Kidney (tissue), 13 donors: ENCODE measurements at regions not wholly inside any gene's neighbourhood (a gene's known extent, or its start where the extent isn't known, plus 50 kb on each side); places are given as distances from the start of the nearest gene placed in this dataset.

Experiments
- DNase-seq, 5 donors: peaks; one replicate each; pipeline ENCODE4 v3.0.0-alpha.2; 2013 to 2020
- FAIRE-seq: peaks from 2 replicates; lab custom pipeline; 2012; peaks lifted over from hg19 to GRCh38; lab: Jason Lieb, UNC
- H3K27ac ChIP-seq, 2 donors: one replicate each; pipeline ENCODE4 v1.7.0; 2013; ENCODE audit warnings: low read depth in 2 of 2, low read length in 2 of 2, inconsistent platforms in 1 of 2
- H3K27me3 ChIP-seq: one replicate; pipeline ENCODE4 v1.7.1; 2013; ENCODE audit warnings: low read length, inconsistent platforms; ENCODE audit not compliant: control insufficient read depth, insufficient read depth
- H3K36me3 ChIP-seq, 3 donors: one replicate each; pipeline versions ENCODE4 v1.7.0 to v1.7.1; 2013; ENCODE audit warnings: low read length in 3 of 3, control low read depth in 1 of 3, inconsistent platforms in 1 of 3; ENCODE audit not compliant: insufficient read depth in 3 of 3, control insufficient read depth in 2 of 3
- H3K4me1 ChIP-seq, 3 donors: one replicate each; pipeline versions ENCODE4 v1.7.0 to v1.7.1; 2013; ENCODE audit warnings: low read length in 3 of 3, inconsistent platforms in 1 of 3, low read depth in 1 of 3; ENCODE audit not compliant: control insufficient read depth in 2 of 3, insufficient read depth in 2 of 3
- H3K4me3 ChIP-seq, 3 donors: one replicate each; pipeline versions ENCODE4 v1.7.0 to v1.8.1; 2013; ENCODE audit warnings: low read length in 3 of 3, control low read depth in 1 of 3, inconsistent platforms in 1 of 3
- H3K9ac ChIP-seq, 3 donors: one replicate each; pipeline versions ENCODE4 v1.7.0 to v1.7.1; 2013; ENCODE audit warnings: low read length in 3 of 3, control low read depth in 1 of 3, inconsistent platforms in 1 of 3
- H3K9me3 ChIP-seq, 3 donors: one replicate each; pipeline versions ENCODE4 v1.7.0 to v1.7.1; 2013; ENCODE audit warnings: low read length in 3 of 3, control low read depth in 1 of 3, inconsistent platforms in 1 of 3; ENCODE audit not compliant: control insufficient read depth in 2 of 3, insufficient read depth in 1 of 3
- intact Hi-C: fragments of 100-400 bp; cut with DNase I; formaldehyde crosslinking; loops from one replicate; pipeline ENCODE4 v1.11.1; 2022
- TF ChIP-seq, protein P1 (sequence below): IDR thresholded peaks from 3 replicates; pipeline ENCODE4 v1.5.1; 2012; ENCODE audit warnings: mild to moderate bottlenecking, moderate library complexity, borderline replicate concordance; ENCODE audit not compliant: insufficient read depth; ENCODE audit errors: extremely low read depth
- donor health status: control.
- donor health status: control.
- donor health status: control.
- donor health status: control.
- donor health status: control.
- donor health status: DM: yes; HTN: yes; CAD: no.
- donor health status: Normal renal cell carcinoma (clear cell type).

DNA sequence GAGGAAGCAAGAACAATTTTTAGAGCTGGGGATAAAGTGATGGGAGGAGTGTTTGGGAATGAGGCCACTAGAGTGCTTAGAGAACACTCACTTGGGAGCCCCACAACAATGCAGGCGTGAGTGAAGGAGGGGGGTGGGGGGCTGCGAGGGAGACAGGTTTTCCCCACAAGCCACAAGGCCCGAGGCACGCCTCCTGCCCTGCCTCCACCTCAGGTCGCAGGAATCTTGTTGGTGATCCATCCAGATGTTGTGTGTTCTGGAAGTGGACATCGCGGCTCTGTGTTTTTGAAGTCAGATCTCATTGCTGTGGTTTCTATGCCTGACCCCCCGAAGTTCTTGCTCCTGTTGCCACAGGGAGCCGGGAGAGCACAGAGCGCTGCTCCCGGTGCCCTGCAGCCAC lies 178.0 kb upstream of the BMPER start:
- Histone ChIP-seq H3K4me3 (no peak overlapping the region), H3K4me1 (peaks cover 0 to 6% (median 0%) of the 10 kb centered on the region in 3 donors), H3K9me3 (no peaks in the 10 kb centered on the region), H3K27me3 (no peaks in the 10 kb centered on the region), H3K9ac (no peak overlapping the region), H3K36me3 (no peaks in the 10 kb centered on the region), H3K27ac (no peak overlapping the region)
- TF ChIP-seq, protein P1, sequence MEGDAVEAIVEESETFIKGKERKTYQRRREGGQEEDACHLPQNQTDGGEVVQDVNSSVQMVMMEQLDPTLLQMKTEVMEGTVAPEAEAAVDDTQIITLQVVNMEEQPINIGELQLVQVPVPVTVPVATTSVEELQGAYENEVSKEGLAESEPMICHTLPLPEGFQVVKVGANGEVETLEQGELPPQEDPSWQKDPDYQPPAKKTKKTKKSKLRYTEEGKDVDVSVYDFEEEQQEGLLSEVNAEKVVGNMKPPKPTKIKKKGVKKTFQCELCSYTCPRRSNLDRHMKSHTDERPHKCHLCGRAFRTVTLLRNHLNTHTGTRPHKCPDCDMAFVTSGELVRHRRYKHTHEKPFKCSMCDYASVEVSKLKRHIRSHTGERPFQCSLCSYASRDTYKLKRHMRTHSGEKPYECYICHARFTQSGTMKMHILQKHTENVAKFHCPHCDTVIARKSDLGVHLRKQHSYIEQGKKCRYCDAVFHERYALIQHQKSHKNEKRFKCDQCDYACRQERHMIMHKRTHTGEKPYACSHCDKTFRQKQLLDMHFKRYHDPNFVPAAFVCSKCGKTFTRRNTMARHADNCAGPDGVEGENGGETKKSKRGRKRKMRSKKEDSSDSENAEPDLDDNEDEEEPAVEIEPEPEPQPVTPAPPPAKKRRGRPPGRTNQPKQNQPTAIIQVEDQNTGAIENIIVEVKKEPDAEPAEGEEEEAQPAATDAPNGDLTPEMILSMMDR, result no peak
- intact Hi-C loops, result no loop called here
- DNase-seq (peak in 2 of 5 donors; percentile 48 to 56), FAIRE-seq (no peak)

DNA sequence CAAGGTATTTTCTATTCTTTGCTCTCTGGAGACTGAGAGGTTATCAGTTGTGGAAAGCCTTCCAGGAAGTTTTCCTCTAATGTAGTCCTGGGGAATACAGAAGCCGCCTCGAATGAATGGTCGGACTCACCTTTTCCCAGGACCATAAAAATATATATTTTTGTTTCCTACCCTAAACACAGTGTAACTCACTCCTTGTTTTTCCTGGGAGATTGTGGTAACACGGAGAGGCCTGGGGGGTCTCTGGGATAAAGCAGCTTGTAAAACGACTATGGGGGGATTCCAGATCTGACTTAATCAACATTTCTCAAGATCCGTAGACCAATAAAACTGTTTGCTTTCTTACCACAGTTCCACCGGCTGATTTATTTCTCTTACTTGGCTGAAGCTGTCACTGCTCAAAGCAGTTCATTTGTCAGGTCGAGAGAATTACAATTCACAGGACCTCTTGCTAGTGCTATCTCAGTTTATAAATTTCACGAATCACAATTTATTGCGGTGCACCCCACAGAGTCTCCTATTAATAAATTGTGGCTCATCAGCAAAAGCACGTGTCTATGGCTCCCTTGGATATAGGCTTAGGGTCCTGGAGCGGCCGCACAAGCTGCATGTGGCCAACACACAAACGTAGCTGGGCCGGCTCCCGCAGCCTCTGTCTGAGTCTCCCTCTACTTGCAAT lies 176.3 kb upstream of the BMPER start:
- peak in 4 of 5 donors; percentile 57 to 91 (median 75) for DNase-seq
- no peak overlapping the region for H3K27ac ChIP-seq
- peaks cover 0 to 6% (median 0%) of the 10 kb centered on the region in 3 donors for H3K4me1 ChIP-seq
- TF ChIP-seq, protein P1, result no peak
- no peaks in the 10 kb centered on the region for H3K27me3 ChIP-seq
- no peaks in the 10 kb centered on the region for H3K9me3 ChIP-seq
- no peak overlapping the region for H3K4me3 ChIP-seq
- H3K9ac ChIP-seq, result no peak overlapping the region
- FAIRE-seq, result no peak
- intact Hi-C loops, result no loop called here
- H3K36me3 ChIP-seq, result no peaks in the 10 kb centered on the region

DNA sequence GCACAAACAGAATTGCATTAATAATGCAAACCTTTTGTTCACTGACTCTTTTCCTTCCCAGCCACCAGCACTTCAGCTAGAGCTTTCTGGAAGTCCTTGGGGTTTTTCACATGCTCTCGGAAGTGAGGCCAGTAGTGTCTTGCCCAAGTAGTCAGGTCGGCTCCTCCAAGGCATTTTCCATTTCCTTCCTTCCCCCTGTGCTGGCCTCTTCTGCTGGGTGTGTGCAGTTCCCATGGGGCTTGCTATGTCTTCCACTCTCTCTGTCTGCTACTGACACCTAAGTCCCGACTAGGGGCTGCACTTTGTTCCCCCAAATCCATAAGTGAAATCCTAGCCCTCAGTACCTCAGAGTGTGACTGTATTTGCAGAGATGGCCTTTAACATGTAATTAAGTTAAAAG lies 175.6 kb upstream of the BMPER start:
- Histone ChIP-seq H3K27ac (no peak overlapping the region), H3K9me3 (no peaks in the 10 kb centered on the region), H3K4me1 (peaks cover 0 to 6% (median 0%) of the 10 kb centered on the region in 3 donors), H3K27me3 (no peaks in the 10 kb centered on the region), H3K9ac (no peak overlapping the region), H3K36me3 (no peaks in the 10 kb centered on the region), H3K4me3 (no peak overlapping the region)
- intact Hi-C loops, result no loop called here
- DNase-seq (peak in 1 of 5 donors; percentile 28), FAIRE-seq (no peak)
- TF ChIP-seq, protein P1, result no peak
